Osteoblast (primary cell): ENCODE measurements at regions not wholly inside any gene's neighbourhood (a gene's known extent, or its start where the extent isn't known, plus 50 kb on each side); places are given as distances from the start of the nearest gene placed in this dataset.
A peak's percentile ranks its signal among the peaks of the same experiment; 100 is the strongest.

Experiments
- DNase-seq: peaks from one replicate; pipeline ENCODE4 v3.0.0; 2011; ENCODE audit warnings: low spot score, mixed read lengths; ENCODE audit not compliant: insufficient read length; ENCODE audit errors: missing footprints
- H2AFZ ChIP-seq: 2 replicates; pipeline ENCODE4 v1.6.0; 2011; ENCODE audit warnings: mild to moderate bottlenecking, low read length
- H3K27ac ChIP-seq: 2 replicates; pipeline ENCODE4 v1.5.1; 2011; ENCODE audit warnings: mild to moderate bottlenecking, low read depth, low read length, moderate library complexity
- H3K27me3 ChIP-seq: 2 replicates; pipeline ENCODE4 v1.6.0; 2012; ENCODE audit warnings: mild to moderate bottlenecking, control low read depth, inconsistent platforms, low read length, moderate library complexity; ENCODE audit not compliant: insufficient read depth
- H3K36me3 ChIP-seq: 2 replicates; pipeline ENCODE4 v1.5.1; 2011; ENCODE audit warnings: mild to moderate bottlenecking, low read length, control low read depth, moderate library complexity; ENCODE audit not compliant: insufficient read depth
- H3K4me1 ChIP-seq: 2 replicates; pipeline ENCODE4 v1.5.1; 2011; ENCODE audit warnings: mild to moderate bottlenecking, low read length, control low read depth, moderate library complexity; ENCODE audit not compliant: insufficient read depth
- H3K4me2 ChIP-seq: 2 replicates; pipeline ENCODE4 v1.6.0; 2011; ENCODE audit warnings: mild to moderate bottlenecking, low read length; ENCODE audit not compliant: insufficient read depth
- H3K4me3 ChIP-seq: fragments of 200-600 bp; sonication (generic); 3 replicates; pipeline ENCODE4 v1.5.1; 2012; ENCODE audit warnings: mild to moderate bottlenecking, low read length, inconsistent platforms; ENCODE audit not compliant: insufficient read depth
- H3K79me2 ChIP-seq: 2 replicates; pipeline ENCODE4 v1.6.0; 2012; ENCODE audit warnings: mild to moderate bottlenecking, low read length, control low read depth, inconsistent platforms; ENCODE audit not compliant: insufficient read depth
- H3K9me3 ChIP-seq: 2 replicates; pipeline ENCODE4 v1.5.1; 2011; ENCODE audit warnings: low read depth, low read length, control low read depth
- H4K20me1 ChIP-seq: 2 replicates; pipeline ENCODE4 v1.6.0; 2012; ENCODE audit warnings: mild to moderate bottlenecking, low read length, control low read depth; ENCODE audit not compliant: insufficient read depth
- CTCF ChIP-seq: IDR thresholded peaks from 2 replicates; pipeline ENCODE4 v1.5.1; 2011; ENCODE audit warnings: mild to moderate bottlenecking, low read depth, low read length, moderate library complexity; ENCODE audit errors: extremely low read depth

GRCh38 chr4:17109126-17109525 is 210.7 kb upstream of the LDB2 start:
- Histone ChIP-seq H3K27me3 (no peaks in the 10 kb centered on the region), H4K20me1 (no peaks in the 10 kb centered on the region), H3K9me3 (no peaks in the 10 kb centered on the region), H3K79me2 (no peaks in the 10 kb centered on the region), H2AFZ (no peak overlapping the region), H3K27ac (no peak overlapping the region), H3K36me3 (no peaks in the 10 kb centered on the region), H3K4me3 (no peak overlapping the region), H3K4me1 (peaks cover 7% of the 10 kb centered on the region), H3K4me2 (no peak overlapping the region)
- no peak for TF ChIP-seq CTCF
- no peak for DNase-seq

GRCh38 chr4:17103231-17103630 is 204.8 kb upstream of the LDB2 start:
- no peaks in the 10 kb centered on the region for H4K20me1 ChIP-seq
- peaks cover 15% of the 10 kb centered on the region for H3K4me1 ChIP-seq
- no peaks in the 10 kb centered on the region for H3K79me2 ChIP-seq
- no peak overlapping the region for H2AFZ ChIP-seq
- no peaks in the 10 kb centered on the region for H3K9me3 ChIP-seq
- H3K36me3 ChIP-seq: no peaks in the 10 kb centered on the region
- DNase-seq: peak; percentile 22
- no peak overlapping the region for H3K4me3 ChIP-seq
- H3K4me2 ChIP-seq: peak overlapping the region; percentile 4
- no peaks in the 10 kb centered on the region for H3K27me3 ChIP-seq
- H3K27ac ChIP-seq: peak overlapping the region; percentile 42
- no peak for TF ChIP-seq CTCF

GRCh38 chr4:17098996-17099395 is 200.6 kb upstream of the LDB2 start:
- H3K4me3 ChIP-seq: no peak overlapping the region
- H2AFZ ChIP-seq: no peak overlapping the region
- H3K4me2 ChIP-seq: no peak overlapping the region
- no peak for TF ChIP-seq CTCF
- H3K4me1 ChIP-seq: peaks cover 28% of the 10 kb centered on the region
- no peak for DNase-seq
- H3K27me3 ChIP-seq: no peaks in the 10 kb centered on the region
- no peaks in the 10 kb centered on the region for H3K79me2 ChIP-seq
- H3K27ac ChIP-seq: no peak overlapping the region
- H4K20me1 ChIP-seq: no peaks in the 10 kb centered on the region
- H3K36me3 ChIP-seq: no peaks in the 10 kb centered on the region
- H3K9me3 ChIP-seq: no peaks in the 10 kb centered on the region

- Histone ChIP-seq H3K4me3 (no peak overlapping the region), H3K4me2 (no peak overlapping the region), H2AFZ (no peak overlapping the region), H3K36me3 (no peaks in the 10 kb centered on the region), H3K27me3 (no peaks in the 10 kb centered on the region), H3K27ac (no peak overlapping the region), H3K4me1 (peaks cover 23% of the 10 kb centered on the region), H3K79me2 (no peaks in the 10 kb centered on the region), H4K20me1 (no peaks in the 10 kb centered on the region), H3K9me3 (no peaks in the 10 kb centered on the region)
- no peak for DNase-seq
- no peak for TF ChIP-seq CTCF
Observed at GRCh38 chr4:17098401-17098800, 200.0 kb upstream of the LDB2 start.
